ENCODE measurements at regions not wholly inside any gene's neighbourhood (a gene's known extent, or its start where the extent isn't known, plus 50 kb on each side); places are given as distances from the start of the nearest gene placed in this dataset.

DNA sequence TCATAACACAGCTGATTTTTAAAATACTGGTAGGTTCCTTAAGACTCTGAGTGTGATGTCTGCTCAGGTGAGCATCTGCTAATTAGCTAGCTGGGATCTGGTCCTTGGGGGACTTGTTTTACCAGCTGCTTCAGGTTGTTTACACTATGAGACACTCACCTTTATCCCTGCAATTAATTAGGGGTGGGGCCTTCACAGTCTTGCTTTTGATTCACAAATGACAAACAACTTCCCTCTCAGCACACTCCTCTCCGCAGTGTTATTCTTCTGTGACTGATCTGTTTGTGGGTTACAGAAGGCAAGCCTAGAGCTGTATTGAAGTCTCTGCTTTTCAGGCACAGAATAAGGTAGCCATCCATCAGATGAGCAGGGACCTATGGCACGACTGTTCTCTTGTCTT lies 62.0 kb upstream of the CD83 start:
- no peak for TF ChIP-seq RFX5 (IDR thresholded peaks at IDR 0.05; ENCODE audit: low read length)
- TF ChIP-seq EP300 (IDR thresholded peaks at IDR 0.05; ENCODE audit: borderline replicate concordance in 1 of 2, low read depth in 1 of 2, low read length in 1 of 2) = no peak
- TF ChIP-seq, protein P1, sequence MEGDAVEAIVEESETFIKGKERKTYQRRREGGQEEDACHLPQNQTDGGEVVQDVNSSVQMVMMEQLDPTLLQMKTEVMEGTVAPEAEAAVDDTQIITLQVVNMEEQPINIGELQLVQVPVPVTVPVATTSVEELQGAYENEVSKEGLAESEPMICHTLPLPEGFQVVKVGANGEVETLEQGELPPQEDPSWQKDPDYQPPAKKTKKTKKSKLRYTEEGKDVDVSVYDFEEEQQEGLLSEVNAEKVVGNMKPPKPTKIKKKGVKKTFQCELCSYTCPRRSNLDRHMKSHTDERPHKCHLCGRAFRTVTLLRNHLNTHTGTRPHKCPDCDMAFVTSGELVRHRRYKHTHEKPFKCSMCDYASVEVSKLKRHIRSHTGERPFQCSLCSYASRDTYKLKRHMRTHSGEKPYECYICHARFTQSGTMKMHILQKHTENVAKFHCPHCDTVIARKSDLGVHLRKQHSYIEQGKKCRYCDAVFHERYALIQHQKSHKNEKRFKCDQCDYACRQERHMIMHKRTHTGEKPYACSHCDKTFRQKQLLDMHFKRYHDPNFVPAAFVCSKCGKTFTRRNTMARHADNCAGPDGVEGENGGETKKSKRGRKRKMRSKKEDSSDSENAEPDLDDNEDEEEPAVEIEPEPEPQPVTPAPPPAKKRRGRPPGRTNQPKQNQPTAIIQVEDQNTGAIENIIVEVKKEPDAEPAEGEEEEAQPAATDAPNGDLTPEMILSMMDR (IDR thresholded peaks at IDR 0.05) = no peak
- TF ChIP-seq EZH2phosphoT487 (IDR thresholded peaks at IDR 0.05; ENCODE audit: borderline replicate concordance, low read depth) = no peak
- no peak for TF ChIP-seq FOXM1 (IDR thresholded peaks at IDR 0.05; ENCODE audit: low read depth)
- TF ChIP-seq TEAD4 (IDR thresholded peaks at IDR 0.05; ENCODE audit: borderline replicate concordance, insufficient read depth) = no peak
- TF ChIP-seq CHD2 (IDR thresholded peaks at IDR 0.05; ENCODE audit: low read length, partially characterized antibody) = no peak
- no peak for TF ChIP-seq TCF12 (IDR thresholded peaks at IDR 0.05)
- TF ChIP-seq, protein P2, sequence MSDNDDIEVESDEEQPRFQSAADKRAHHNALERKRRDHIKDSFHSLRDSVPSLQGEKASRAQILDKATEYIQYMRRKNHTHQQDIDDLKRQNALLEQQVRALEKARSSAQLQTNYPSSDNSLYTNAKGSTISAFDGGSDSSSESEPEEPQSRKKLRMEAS (IDR thresholded peaks at IDR 0.05; ENCODE audit: low read depth) = no peak
- TF ChIP-seq SMC3 (IDR thresholded peaks at IDR 0.05; ENCODE audit: low read depth, low read length) = no peak
- TF ChIP-seq, protein P3, sequence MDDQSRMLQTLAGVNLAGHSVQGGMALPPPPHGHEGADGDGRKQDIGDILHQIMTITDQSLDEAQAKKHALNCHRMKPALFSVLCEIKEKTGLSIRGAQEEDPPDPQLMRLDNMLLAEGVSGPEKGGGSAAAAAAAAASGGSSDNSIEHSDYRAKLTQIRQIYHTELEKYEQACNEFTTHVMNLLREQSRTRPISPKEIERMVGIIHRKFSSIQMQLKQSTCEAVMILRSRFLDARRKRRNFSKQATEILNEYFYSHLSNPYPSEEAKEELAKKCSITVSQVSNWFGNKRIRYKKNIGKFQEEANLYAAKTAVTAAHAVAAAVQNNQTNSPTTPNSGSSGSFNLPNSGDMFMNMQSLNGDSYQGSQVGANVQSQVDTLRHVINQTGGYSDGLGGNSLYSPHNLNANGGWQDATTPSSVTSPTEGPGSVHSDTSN (IDR thresholded peaks at IDR 0.05) = no peak
- TF ChIP-seq, protein P4, sequence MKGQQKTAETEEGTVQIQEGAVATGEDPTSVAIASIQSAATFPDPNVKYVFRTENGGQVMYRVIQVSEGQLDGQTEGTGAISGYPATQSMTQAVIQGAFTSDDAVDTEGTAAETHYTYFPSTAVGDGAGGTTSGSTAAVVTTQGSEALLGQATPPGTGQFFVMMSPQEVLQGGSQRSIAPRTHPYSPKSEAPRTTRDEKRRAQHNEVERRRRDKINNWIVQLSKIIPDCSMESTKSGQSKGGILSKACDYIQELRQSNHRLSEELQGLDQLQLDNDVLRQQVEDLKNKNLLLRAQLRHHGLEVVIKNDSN (IDR thresholded peaks at IDR 0.05; ENCODE audit: borderline replicate concordance, low read depth) = no peak
